ENCODE measurements at regions not wholly inside any gene's neighbourhood (a gene's known extent, or its start where the extent isn't known, plus 50 kb on each side); places are given as distances from the start of the nearest gene placed in this dataset.

GRCh38 chr4:62901101-62901500 is 1508.1 kb downstream of the TECRL start:
- no peak overlapping the region for H3K27ac ChIP-seq (ENCODE audit: low read depth, low read length, severe bottlenecking)
- H3K4me3 ChIP-seq (ENCODE audit: extremely low read depth, insufficient read depth, low read length, poor library complexity, severe bottlenecking), result no peak overlapping the region
- no CpG with 5 or more reads among the region's 2 CpGs for WGBS, 2 experiments (ENCODE audit: insufficient coverage in 2 of 2)
- peaks cover 8% of the 10 kb centered on the region for H3K9me3 ChIP-seq (ENCODE audit: control insufficient read depth, low read length)
- no peaks in the 10 kb centered on the region for H3K36me3 ChIP-seq (ENCODE audit: control insufficient read depth, insufficient read depth, low read length)
- H3K4me1 ChIP-seq (ENCODE audit: control insufficient read depth, insufficient read depth, low read length, poor library complexity, severe bottlenecking), result no peaks in the 10 kb centered on the region

GRCh38 chr4:62899646-62900364 is 1509.4 kb downstream of the TECRL start:
- Histone ChIP-seq H3K4me1 (ENCODE audit: control insufficient read depth, insufficient read depth, low read length, poor library complexity, severe bottlenecking) (no peaks in the 10 kb centered on the region), H3K36me3 (ENCODE audit: control insufficient read depth, insufficient read depth, low read length) (no peaks in the 10 kb centered on the region), H3K27ac (ENCODE audit: low read depth, low read length, severe bottlenecking) (no peak overlapping the region), H3K9me3 (ENCODE audit: control insufficient read depth, low read length) (peaks cover 8% of the 10 kb centered on the region), H3K4me3 (ENCODE audit: extremely low read depth, insufficient read depth, low read length, poor library complexity, severe bottlenecking) (no peak overlapping the region)

- Histone ChIP-seq H3K36me3 (ENCODE audit: control insufficient read depth, insufficient read depth, low read length) (no peaks in the 10 kb centered on the region), H3K4me1 (ENCODE audit: control insufficient read depth, insufficient read depth, low read length, poor library complexity, severe bottlenecking) (no peaks in the 10 kb centered on the region), H3K27ac (ENCODE audit: low read depth, low read length, severe bottlenecking) (no peak overlapping the region), H3K9me3 (ENCODE audit: control insufficient read depth, low read length) (peaks cover 8% of the 10 kb centered on the region), H3K4me3 (ENCODE audit: extremely low read depth, insufficient read depth, low read length, poor library complexity, severe bottlenecking) (no peak overlapping the region)
- WGBS, 2 experiments (ENCODE audit: insufficient coverage in 2 of 2), result 80 to 100% methylated on average over 2 to 3 of the region's 5 CpGs
Measured at GRCh38 chr4:62898115-62898514, 1511.1 kb downstream of the TECRL start.

- H3K27ac ChIP-seq (ENCODE audit: low read depth, low read length, severe bottlenecking), result no peak overlapping the region
- H3K4me1 ChIP-seq (ENCODE audit: control insufficient read depth, insufficient read depth, low read length, poor library complexity, severe bottlenecking), result no peaks in the 10 kb centered on the region
- WGBS, 2 experiments (ENCODE audit: insufficient coverage in 2 of 2), result 33 to 76% methylated on average over 1 to 3 of the region's 3 CpGs
- no peak overlapping the region for H3K4me3 ChIP-seq (ENCODE audit: extremely low read depth, insufficient read depth, low read length, poor library complexity, severe bottlenecking)
- peaks cover 8% of the 10 kb centered on the region for H3K9me3 ChIP-seq (ENCODE audit: control insufficient read depth, low read length)
- H3K36me3 ChIP-seq (ENCODE audit: control insufficient read depth, insufficient read depth, low read length), result no peaks in the 10 kb centered on the region
Measured at GRCh38 chr4:62896721-62897120, 1512.5 kb downstream of the TECRL start.

GRCh38 chr4:62881901-62882300 is 1527.3 kb downstream of the TECRL start:
- no peaks in the 10 kb centered on the region for H3K4me1 ChIP-seq (ENCODE audit: control insufficient read depth, insufficient read depth, low read length, poor library complexity, severe bottlenecking)
- H3K27ac ChIP-seq (ENCODE audit: low read depth, low read length, severe bottlenecking), result no peak overlapping the region
- 57% methylated on average over 1 of the region's 3 CpGs; no CpG with 5 or more reads in 1 of the 2 experiments for WGBS, 2 experiments (ENCODE audit: insufficient coverage in 2 of 2)
- H3K36me3 ChIP-seq (ENCODE audit: control insufficient read depth, insufficient read depth, low read length), result no peaks in the 10 kb centered on the region
- no peaks in the 10 kb centered on the region for H3K9me3 ChIP-seq (ENCODE audit: control insufficient read depth, low read length)
- H3K4me3 ChIP-seq (ENCODE audit: extremely low read depth, insufficient read depth, low read length, poor library complexity, severe bottlenecking), result no peak overlapping the region

GRCh38 chr4:62881210-62881609 is 1528.0 kb downstream of the TECRL start:
- Histone ChIP-seq H3K36me3 (ENCODE audit: control insufficient read depth, insufficient read depth, low read length) (no peaks in the 10 kb centered on the region), H3K4me1 (ENCODE audit: control insufficient read depth, insufficient read depth, low read length, poor library complexity, severe bottlenecking) (no peaks in the 10 kb centered on the region), H3K9me3 (ENCODE audit: control insufficient read depth, low read length) (no peaks in the 10 kb centered on the region), H3K4me3 (ENCODE audit: extremely low read depth, insufficient read depth, low read length, poor library complexity, severe bottlenecking) (no peak overlapping the region), H3K27ac (ENCODE audit: low read depth, low read length, severe bottlenecking) (no peak overlapping the region)
- WGBS, 2 experiments (ENCODE audit: insufficient coverage in 2 of 2), result 100% methylated on average over 2 of the region's 2 CpGs; no CpG with 5 or more reads in 1 of the 2 experiments

- Histone ChIP-seq H3K27ac (ENCODE audit: low read depth, low read length, severe bottlenecking) (no peak overlapping the region), H3K4me3 (ENCODE audit: extremely low read depth, insufficient read depth, low read length, poor library complexity, severe bottlenecking) (no peak overlapping the region), H3K9me3 (ENCODE audit: control insufficient read depth, low read length) (no peaks in the 10 kb centered on the region), H3K4me1 (ENCODE audit: control insufficient read depth, insufficient read depth, low read length, poor library complexity, severe bottlenecking) (peaks cover 10% of the 10 kb centered on the region), H3K36me3 (ENCODE audit: control insufficient read depth, insufficient read depth, low read length) (no peaks in the 10 kb centered on the region)
- WGBS, 2 experiments (ENCODE audit: insufficient coverage in 2 of 2), result 100% methylated on average over 1 of the region's 3 CpGs; no CpG with 5 or more reads in 1 of the 2 experiments
Measured at GRCh38 chr4:62872856-62873255, 1536.4 kb downstream of the TECRL start.

GRCh38 chr4:62871078-62871477 is 1538.2 kb downstream of the TECRL start:
- Histone ChIP-seq H3K9me3 (ENCODE audit: control insufficient read depth, low read length) (no peaks in the 10 kb centered on the region), H3K27ac (ENCODE audit: low read depth, low read length, severe bottlenecking) (no peak overlapping the region)
- no CpG with 5 or more reads among the region's 1 CpG for WGBS, 2 experiments (ENCODE audit: insufficient coverage in 2 of 2)

GRCh38 chr4:62870451-62870850 is 1538.8 kb downstream of the TECRL start:
- Histone ChIP-seq H3K9me3 (ENCODE audit: control insufficient read depth, low read length) (no peaks in the 10 kb centered on the region), H3K36me3 (ENCODE audit: control insufficient read depth, insufficient read depth, low read length) (no peaks in the 10 kb centered on the region), H3K4me3 (ENCODE audit: extremely low read depth, insufficient read depth, low read length, poor library complexity, severe bottlenecking) (no peak overlapping the region), H3K4me1 (ENCODE audit: control insufficient read depth, insufficient read depth, low read length, poor library complexity, severe bottlenecking) (peaks cover 16% of the 10 kb centered on the region), H3K27ac (ENCODE audit: low read depth, low read length, severe bottlenecking) (no peak overlapping the region)
- 14% methylated on average over 1 of the region's 3 CpGs; no CpG with 5 or more reads in 1 of the 2 experiments for WGBS, 2 experiments (ENCODE audit: insufficient coverage in 2 of 2)

More at GRCh38 chr4:62871078-62871477, 1538.2 kb downstream of the TECRL start:
- Histone ChIP-seq H3K4me1 (ENCODE audit: control insufficient read depth, insufficient read depth, low read length, poor library complexity, severe bottlenecking) (peaks cover 16% of the 10 kb centered on the region), H3K36me3 (ENCODE audit: control insufficient read depth, insufficient read depth, low read length) (no peaks in the 10 kb centered on the region), H3K4me3 (ENCODE audit: extremely low read depth, insufficient read depth, low read length, poor library complexity, severe bottlenecking) (no peak overlapping the region)

- peaks cover 8% of the 10 kb centered on the region for H3K4me1 ChIP-seq (ENCODE audit: control insufficient read depth, insufficient read depth, low read length, poor library complexity, severe bottlenecking)
- H3K4me3 ChIP-seq (ENCODE audit: extremely low read depth, insufficient read depth, low read length, poor library complexity, severe bottlenecking), result no peak overlapping the region
- 86% methylated on average over 1 of the region's 3 CpGs; no CpG with 5 or more reads in 1 of the 2 experiments for WGBS, 2 experiments (ENCODE audit: insufficient coverage in 2 of 2)
- no peaks in the 10 kb centered on the region for H3K36me3 ChIP-seq (ENCODE audit: control insufficient read depth, insufficient read depth, low read length)
- no peak overlapping the region for H3K27ac ChIP-seq (ENCODE audit: low read depth, low read length, severe bottlenecking)
- no peaks in the 10 kb centered on the region for H3K9me3 ChIP-seq (ENCODE audit: control insufficient read depth, low read length)
Measured at GRCh38 chr4:62865261-62865660, 1544.0 kb downstream of the TECRL start.

GRCh38 chr4:62849696-62850095 is 1559.6 kb downstream of the TECRL start:
- H3K27ac ChIP-seq (ENCODE audit: low read depth, low read length, severe bottlenecking), result no peak overlapping the region
- H3K9me3 ChIP-seq (ENCODE audit: control insufficient read depth, low read length), result no peaks in the 10 kb centered on the region
- H3K4me3 ChIP-seq (ENCODE audit: extremely low read depth, insufficient read depth, low read length, poor library complexity, severe bottlenecking), result no peak overlapping the region
- H3K36me3 ChIP-seq (ENCODE audit: control insufficient read depth, insufficient read depth, low read length), result no peaks in the 10 kb centered on the region
- H3K4me1 ChIP-seq (ENCODE audit: control insufficient read depth, insufficient read depth, low read length, poor library complexity, severe bottlenecking), result no peaks in the 10 kb centered on the region
- no CpG with 5 or more reads among the region's 1 CpG for WGBS, 2 experiments (ENCODE audit: insufficient coverage in 2 of 2)

Data from mesodermal cell (in vitro differentiated cells).